Endodermal cell (in vitro differentiated cells): ENCODE measurements at regions not wholly inside any gene's neighbourhood (a gene's known extent, or its start where the extent isn't known, plus 50 kb on each side); places are given as distances from the start of the nearest gene placed in this dataset.
A peak's percentile ranks its signal among the peaks of the same experiment; 100 is the strongest.

Source experiments
- DNase-seq: peaks from one replicate; pipeline ENCODE4 v3.0.0-alpha.2; 2017
- H3K27ac ChIP-seq: 2 replicates; pipeline ENCODE4 v1.5.1; 2013; ENCODE audit warnings: mild to moderate bottlenecking, low read depth, low read length, moderate library complexity
- H3K27me3 ChIP-seq: 2 replicates; pipeline ENCODE4 v1.6.1; 2013; ENCODE audit warnings: mild to moderate bottlenecking, low read length, moderate library complexity; ENCODE audit not compliant: insufficient read depth, control insufficient read depth, poor library complexity, severe bottlenecking
- H3K36me3 ChIP-seq: 2 replicates; pipeline ENCODE4 v1.7.0; 2013; ENCODE audit warnings: mild to moderate bottlenecking, low read length, moderate library complexity; ENCODE audit not compliant: control insufficient read depth, insufficient read depth
- H3K4me1 ChIP-seq: one replicate; pipeline ENCODE4 v1.7.0; 2013; ENCODE audit warnings: low read length; ENCODE audit not compliant: control insufficient read depth, insufficient read depth
- H3K4me3 ChIP-seq: 2 replicates; pipeline ENCODE4 v1.5.1; 2013; ENCODE audit warnings: mild to moderate bottlenecking, low read length, moderate library complexity
- H3K9ac ChIP-seq: 2 replicates; pipeline ENCODE4 v1.6.1; 2013; ENCODE audit warnings: mild to moderate bottlenecking, low read length, moderate library complexity; ENCODE audit not compliant: poor library complexity, severe bottlenecking; ENCODE audit errors: extremely low read depth
- H3K9me3 ChIP-seq: 2 replicates; pipeline ENCODE4 v1.6.1; 2013; ENCODE audit warnings: mild to moderate bottlenecking, low read length, moderate library complexity; ENCODE audit not compliant: control insufficient read depth
- H3K27ac Mint-ChIP-seq: 2 replicates; pipeline ENCODE4 v1.8.0; 2020; ENCODE audit warnings: mixed read lengths
- H3K27me3 Mint-ChIP-seq: 2 replicates; pipeline ENCODE4 v1.8.0; 2021; ENCODE audit warnings: mild to moderate bottlenecking, mixed read lengths; ENCODE audit not compliant: insufficient read depth
- H3K36me3 Mint-ChIP-seq: 2 replicates; pipeline ENCODE4 v1.8.0; 2020; ENCODE audit warnings: low read depth, mixed read lengths
- H3K4me1 Mint-ChIP-seq: 2 replicates; pipeline ENCODE4 v1.8.0; 2020; ENCODE audit warnings: mixed read lengths
- H3K4me3 Mint-ChIP-seq: 2 replicates; pipeline ENCODE4 v1.8.0; 2020; ENCODE audit warnings: mild to moderate bottlenecking, moderate library complexity, mixed read lengths
- H3K9me3 Mint-ChIP-seq: 2 replicates; pipeline ENCODE4 v1.8.0; 2020; ENCODE audit warnings: mild to moderate bottlenecking, mixed read lengths
- WGBS, 2 experiments: methylation state at CpG; one replicate each; pipeline versions ENCODE4 v1.1.5 to v1.1.7; 2013; ENCODE audit warnings: missing lambda C conversion rate in 2 of 2, mixed read lengths in 1 of 2; ENCODE audit not compliant: insufficient coverage in 1 of 2, insufficient read length in 1 of 2; 5-methylcytosine and 5-hydroxymethylcytosine counted together
- TF ChIP-seq, protein P1 (sequence below): fragments of 200-600 bp; sonication (generic); conservative IDR thresholded peaks from 2 replicates; pipeline ENCODE4 v1.5.0; 2021; ENCODE audit warnings: antibody characterized with exemption, mild to moderate bottlenecking

DNA sequence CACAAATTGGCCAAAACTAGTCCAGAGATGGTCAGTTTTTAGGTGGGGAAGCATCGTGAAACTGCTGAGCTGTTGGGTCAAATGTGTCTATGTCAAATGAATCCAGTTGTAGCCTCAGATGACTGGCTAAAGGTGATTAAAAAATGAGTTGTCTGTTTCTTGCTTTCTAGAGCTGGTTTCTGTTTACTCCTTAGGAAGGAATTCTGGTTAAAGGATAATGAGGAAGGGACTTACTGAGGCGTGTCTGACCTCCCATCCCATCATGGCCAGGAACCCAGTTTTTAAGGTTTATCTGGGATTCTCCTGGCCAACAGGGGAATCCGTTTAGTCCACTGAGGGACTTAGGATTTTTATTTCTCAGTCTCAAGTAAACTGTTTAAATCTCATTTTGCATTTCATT, 256.5 kb downstream of the UQCRFS1 start:
- H3K4me1 ChIP-seq: no peaks in the 10 kb centered on the region
- peaks cover 12% of the 10 kb centered on the region for H3K9me3 ChIP-seq
- H3K4me3 ChIP-seq: no peak overlapping the region
- Mint-ChIP-seq H3K4me3 (no peak overlapping the region), H3K27ac (no peak overlapping the region), H3K27me3 (peaks cover 2% of the 10 kb centered on the region), H3K36me3 (no peaks in the 10 kb centered on the region), H3K9me3 (peaks cover 9% of the 10 kb centered on the region), H3K4me1 (no peaks in the 10 kb centered on the region)
- peak; percentile 2 for DNase-seq
- H3K9ac ChIP-seq: no peak overlapping the region
- 92 to 94% methylated on average over 3 of the region's 3 CpGs for WGBS, 2 experiments
- TF ChIP-seq, protein P1, sequence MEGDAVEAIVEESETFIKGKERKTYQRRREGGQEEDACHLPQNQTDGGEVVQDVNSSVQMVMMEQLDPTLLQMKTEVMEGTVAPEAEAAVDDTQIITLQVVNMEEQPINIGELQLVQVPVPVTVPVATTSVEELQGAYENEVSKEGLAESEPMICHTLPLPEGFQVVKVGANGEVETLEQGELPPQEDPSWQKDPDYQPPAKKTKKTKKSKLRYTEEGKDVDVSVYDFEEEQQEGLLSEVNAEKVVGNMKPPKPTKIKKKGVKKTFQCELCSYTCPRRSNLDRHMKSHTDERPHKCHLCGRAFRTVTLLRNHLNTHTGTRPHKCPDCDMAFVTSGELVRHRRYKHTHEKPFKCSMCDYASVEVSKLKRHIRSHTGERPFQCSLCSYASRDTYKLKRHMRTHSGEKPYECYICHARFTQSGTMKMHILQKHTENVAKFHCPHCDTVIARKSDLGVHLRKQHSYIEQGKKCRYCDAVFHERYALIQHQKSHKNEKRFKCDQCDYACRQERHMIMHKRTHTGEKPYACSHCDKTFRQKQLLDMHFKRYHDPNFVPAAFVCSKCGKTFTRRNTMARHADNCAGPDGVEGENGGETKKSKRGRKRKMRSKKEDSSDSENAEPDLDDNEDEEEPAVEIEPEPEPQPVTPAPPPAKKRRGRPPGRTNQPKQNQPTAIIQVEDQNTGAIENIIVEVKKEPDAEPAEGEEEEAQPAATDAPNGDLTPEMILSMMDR: no peak
- H3K36me3 ChIP-seq: no peaks in the 10 kb centered on the region
- no peak overlapping the region for H3K27ac ChIP-seq
- H3K27me3 ChIP-seq: no peaks in the 10 kb centered on the region

DNA sequence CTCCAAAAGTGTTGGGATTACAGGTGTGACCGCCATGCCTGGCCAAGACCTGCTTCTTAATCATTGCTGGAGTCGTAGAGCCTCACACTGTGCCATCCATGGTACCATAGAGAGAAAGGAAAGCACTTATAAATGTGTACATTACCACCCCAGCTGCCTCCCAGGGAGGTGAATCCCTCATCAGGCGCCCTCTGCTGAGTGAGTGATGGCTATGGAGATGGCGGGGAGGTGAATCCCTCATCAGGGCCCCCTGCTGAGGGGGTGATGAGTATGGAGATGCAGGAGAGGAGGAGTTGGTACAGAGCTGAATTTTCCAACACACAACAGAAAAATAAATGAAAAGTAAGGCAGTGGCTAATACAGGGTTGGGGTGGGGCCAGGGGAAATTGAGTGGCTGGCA, 263.4 kb downstream of the UQCRFS1 start:
- H3K27ac Mint-ChIP-seq: no peak overlapping the region
- peaks cover 32% of the 10 kb centered on the region for H3K27me3 Mint-ChIP-seq
- Histone ChIP-seq H3K36me3 (no peaks in the 10 kb centered on the region), H3K4me3 (no peak overlapping the region), H3K27me3 (no peaks in the 10 kb centered on the region), H3K4me1 (no peaks in the 10 kb centered on the region), H3K9me3 (no peaks in the 10 kb centered on the region), H3K9ac (no peak overlapping the region), H3K27ac (no peak overlapping the region)
- H3K4me3 Mint-ChIP-seq: no peak overlapping the region
- no peaks in the 10 kb centered on the region for H3K36me3 Mint-ChIP-seq
- H3K9me3 Mint-ChIP-seq: no peaks in the 10 kb centered on the region
- peak; percentile 66 for DNase-seq
- TF ChIP-seq, protein P1: no peak
- H3K4me1 Mint-ChIP-seq: peaks cover 12% of the 10 kb centered on the region
- 93 to 100% methylated on average over 1 to 4 of the region's 4 CpGs for WGBS, 2 experiments

DNA sequence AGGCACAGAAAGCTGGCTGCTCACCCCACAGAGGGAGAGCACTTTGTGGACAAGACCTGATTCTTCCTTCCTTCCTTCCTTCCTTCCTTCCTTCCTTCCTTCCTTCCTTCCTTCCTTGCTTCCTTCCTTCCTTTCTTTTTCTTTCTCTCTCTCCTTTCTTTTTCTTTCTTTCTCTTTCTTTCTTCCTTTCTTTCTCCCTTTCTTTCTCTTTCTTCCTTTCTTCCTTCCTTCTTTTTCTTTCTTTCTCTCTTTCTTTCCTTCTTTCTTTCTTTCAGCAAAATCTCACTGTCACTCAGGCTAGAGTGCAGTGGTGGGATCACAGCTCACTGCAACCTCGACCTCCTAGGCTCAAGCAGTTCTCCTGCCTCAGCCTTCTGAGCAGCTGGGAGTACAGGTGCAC, 263.9 kb downstream of the UQCRFS1 start:
- peaks cover 12% of the 10 kb centered on the region for H3K4me1 Mint-ChIP-seq
- H3K36me3 Mint-ChIP-seq: no peaks in the 10 kb centered on the region

More for the DNA sequence above, 263.9 kb downstream of the UQCRFS1 start:
- DNase-seq: no peak
- Mint-ChIP-seq H3K9me3 (no peaks in the 10 kb centered on the region), H3K27ac (no peak overlapping the region), H3K27me3 (peaks cover 32% of the 10 kb centered on the region), H3K4me3 (no peak overlapping the region)
- no peak overlapping the region for H3K4me3 ChIP-seq
- no peak overlapping the region for H3K9ac ChIP-seq
- no peaks in the 10 kb centered on the region for H3K36me3 ChIP-seq
- no peak overlapping the region for H3K27ac ChIP-seq
- TF ChIP-seq, protein P1: no peak
- 96% methylated on average over 1 of the region's 1 CpG; no CpG with 5 or more reads in 1 of the 2 experiments for WGBS, 2 experiments
- H3K4me1 ChIP-seq: no peaks in the 10 kb centered on the region
- no peaks in the 10 kb centered on the region for H3K9me3 ChIP-seq
- no peaks in the 10 kb centered on the region for H3K27me3 ChIP-seq
